ENCODE measurements at regions not wholly inside any gene's neighbourhood (a gene's known extent, or its start where the extent isn't known, plus 50 kb on each side); places are given as distances from the start of the nearest gene placed in this dataset.
"Not testable (repeated sequence)": the region's sequence is repeated elsewhere in the genome, so short reads cannot be mapped to it uniquely, and the experiment has no call there.

DNA sequence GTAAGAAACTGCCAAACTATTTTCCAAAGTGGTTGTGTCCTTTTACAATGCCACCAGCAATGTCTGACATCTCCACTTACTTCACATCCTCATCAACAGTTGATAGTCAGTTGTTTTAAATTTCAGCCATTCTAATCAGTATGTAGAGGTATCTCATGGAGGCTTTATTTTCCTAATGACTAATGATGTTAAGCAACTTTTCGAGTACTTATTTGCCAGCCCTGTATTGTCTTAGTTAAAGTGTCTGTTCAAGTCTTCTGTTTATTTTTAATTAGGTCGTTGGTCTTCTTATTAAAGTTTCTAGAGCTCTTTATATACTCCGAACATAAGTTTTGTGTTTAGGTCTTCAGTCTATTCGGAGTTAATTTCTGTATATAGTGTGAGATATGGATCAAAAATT lies 54.9 kb upstream of the NBPF12 start:
- not testable (repeated sequence) for ATAC-seq (ENCODE audit: insufficient number of reproducible peaks, low FRiP score, low read depth); H3K27ac ChIP-seq; H3K9me3 ChIP-seq; H3K27me3 ChIP-seq (replicated peaks; ENCODE audit: insufficient read depth); DNase-seq (ENCODE audit: low spot score); H3K36me3 ChIP-seq; H3K4me1 ChIP-seq (ENCODE audit: control insufficient read depth in 1 of 2, low read depth in 2 of 2); H3K4me3 ChIP-seq

DNA sequence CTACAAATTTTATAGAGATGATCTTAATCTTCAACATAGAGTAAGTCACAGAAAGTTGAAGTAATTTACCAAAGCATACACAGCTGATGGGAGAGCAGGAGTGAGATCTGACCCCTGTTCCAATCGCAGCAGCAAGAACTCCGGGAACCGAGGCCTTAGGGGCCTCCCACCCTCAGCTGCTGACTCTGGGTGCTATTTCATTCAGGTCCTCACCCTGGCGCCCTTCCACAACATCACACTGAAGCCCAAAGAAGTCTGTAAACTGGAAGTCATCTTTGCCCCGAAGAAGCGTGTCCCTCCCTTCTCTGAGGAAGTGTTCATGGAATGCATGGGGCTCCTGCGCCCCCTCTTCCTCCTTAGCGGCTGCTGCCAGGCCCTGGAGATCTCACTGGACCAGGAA lies 57.0 kb upstream of the NBPF12 start:
- not testable (repeated sequence) for H3K36me3 ChIP-seq; DNase-seq (ENCODE audit: low spot score); H3K4me3 ChIP-seq; ATAC-seq (ENCODE audit: insufficient number of reproducible peaks, low FRiP score, low read depth); H3K27ac ChIP-seq; H3K27me3 ChIP-seq (replicated peaks; ENCODE audit: insufficient read depth); H3K4me1 ChIP-seq (ENCODE audit: control insufficient read depth in 1 of 2, low read depth in 2 of 2); H3K9me3 ChIP-seq

DNA sequence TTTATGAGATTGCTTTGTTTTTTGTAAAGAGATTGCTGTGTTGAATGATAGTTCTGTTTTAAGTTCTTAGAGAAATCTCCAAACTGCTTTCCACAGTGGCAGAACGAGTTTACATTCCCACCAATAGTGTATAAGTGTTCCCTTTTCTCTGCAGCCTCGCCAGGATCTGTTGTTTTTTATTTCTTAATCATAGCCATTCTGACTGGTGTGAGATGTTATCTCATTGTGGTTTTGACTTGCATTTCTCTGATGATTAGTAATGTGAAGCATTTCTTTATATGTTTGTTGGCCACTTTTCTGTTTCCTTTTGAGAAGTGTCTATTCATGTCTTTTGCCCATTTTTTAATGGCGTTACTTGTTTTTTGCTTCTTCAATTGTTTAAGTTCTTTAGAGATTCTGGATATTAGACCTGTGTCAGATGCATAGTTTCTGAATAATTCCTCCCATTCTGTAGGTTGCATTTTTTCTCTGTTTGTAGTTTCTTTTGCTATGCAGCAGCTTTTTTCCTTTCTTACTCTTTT lies 74.3 kb upstream of the NBPF12 start:
- ATAC-seq (ENCODE audit: insufficient number of reproducible peaks, low FRiP score, low read depth); H3K4me1 ChIP-seq (ENCODE audit: control insufficient read depth in 1 of 2, low read depth in 2 of 2); H3K27ac ChIP-seq; DNase-seq (ENCODE audit: low spot score); H3K27me3 ChIP-seq (replicated peaks; ENCODE audit: insufficient read depth); H3K36me3 ChIP-seq; H3K9me3 ChIP-seq; H3K4me3 ChIP-seq: not testable (repeated sequence)

DNA sequence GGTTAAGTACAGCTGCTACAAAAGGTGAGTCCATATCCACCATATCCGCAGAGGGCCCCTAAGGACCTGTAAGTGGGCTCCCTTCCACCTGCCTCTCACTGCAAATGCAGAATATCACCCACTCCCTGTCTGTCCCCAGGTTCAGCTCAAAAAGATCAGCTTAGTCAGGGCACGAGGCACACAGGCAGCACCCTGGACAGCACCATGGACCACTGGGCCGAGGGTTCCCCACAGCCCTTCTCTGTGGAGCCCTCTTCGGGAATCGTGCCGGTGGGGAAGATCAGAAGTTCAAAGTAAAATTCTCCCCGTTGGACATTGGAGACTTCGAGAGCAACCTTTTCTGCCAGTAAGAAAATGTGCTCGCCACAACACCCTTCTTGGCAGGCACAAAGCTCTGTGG lies 85.0 kb upstream of the NBPF12 start:
- not testable (repeated sequence) for H3K27me3 ChIP-seq (replicated peaks; ENCODE audit: insufficient read depth); ATAC-seq (ENCODE audit: insufficient number of reproducible peaks, low FRiP score, low read depth); H3K4me1 ChIP-seq (ENCODE audit: control insufficient read depth in 1 of 2, low read depth in 2 of 2); H3K9me3 ChIP-seq; H3K4me3 ChIP-seq; H3K36me3 ChIP-seq; H3K27ac ChIP-seq; DNase-seq (ENCODE audit: low spot score)

DNA sequence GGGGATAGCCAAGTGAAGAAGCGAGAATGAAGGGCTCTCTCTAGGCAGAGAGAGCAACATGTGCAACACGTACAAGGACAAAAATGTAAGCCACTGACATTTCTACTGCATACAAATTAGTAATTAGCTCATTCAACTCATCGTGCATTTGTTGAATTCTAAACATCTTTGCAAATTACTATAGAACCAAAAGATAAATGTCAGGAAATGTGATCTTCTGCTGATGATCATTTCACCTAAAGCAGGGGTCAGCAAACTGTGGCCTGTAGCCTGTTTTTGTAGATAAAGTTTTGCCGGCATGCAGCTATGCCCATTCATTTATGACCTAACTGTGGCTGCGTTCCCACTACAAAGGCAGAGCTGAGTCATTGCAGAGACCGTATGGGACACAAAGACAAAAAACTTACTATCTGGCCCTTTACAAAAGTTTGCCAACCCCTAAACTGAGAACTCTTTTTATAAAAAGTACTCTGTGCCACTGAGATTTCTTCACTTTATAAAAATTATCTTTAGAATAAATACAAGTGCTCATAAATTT lies 87.7 kb upstream of the NBPF12 start:
- not testable (repeated sequence) for DNase-seq (ENCODE audit: low spot score); H3K36me3 ChIP-seq; H3K9me3 ChIP-seq; H3K27ac ChIP-seq; H3K27me3 ChIP-seq (replicated peaks; ENCODE audit: insufficient read depth); H3K4me1 ChIP-seq (ENCODE audit: control insufficient read depth in 1 of 2, low read depth in 2 of 2); H3K4me3 ChIP-seq; ATAC-seq (ENCODE audit: insufficient number of reproducible peaks, low FRiP score, low read depth)

DNA sequence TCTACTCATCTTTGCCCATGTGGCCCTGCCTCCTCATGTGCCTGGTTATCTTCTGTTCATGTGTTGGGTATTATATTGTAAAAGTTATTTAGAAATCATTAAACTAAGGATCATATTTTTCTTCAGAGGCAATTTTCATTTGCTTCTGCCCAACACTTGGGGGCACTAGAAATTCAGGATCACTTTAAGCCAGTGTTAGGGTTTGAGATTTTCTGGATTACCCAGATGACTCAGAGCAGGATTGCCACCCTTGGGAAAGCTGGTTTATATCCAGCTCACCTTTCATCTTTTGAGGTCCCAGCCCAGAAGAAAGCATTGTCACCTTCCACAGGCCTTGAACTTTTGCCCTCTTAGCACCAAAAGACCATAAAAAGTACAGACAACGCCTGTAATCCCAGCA lies 99.4 kb upstream of the NBPF12 start:
- H3K27me3 ChIP-seq (replicated peaks; ENCODE audit: insufficient read depth); H3K9me3 ChIP-seq; ATAC-seq (ENCODE audit: insufficient number of reproducible peaks, low FRiP score, low read depth); H3K4me1 ChIP-seq (ENCODE audit: control insufficient read depth in 1 of 2, low read depth in 2 of 2); H3K4me3 ChIP-seq; DNase-seq (ENCODE audit: low spot score); H3K27ac ChIP-seq; H3K36me3 ChIP-seq: not testable (repeated sequence)

DNA sequence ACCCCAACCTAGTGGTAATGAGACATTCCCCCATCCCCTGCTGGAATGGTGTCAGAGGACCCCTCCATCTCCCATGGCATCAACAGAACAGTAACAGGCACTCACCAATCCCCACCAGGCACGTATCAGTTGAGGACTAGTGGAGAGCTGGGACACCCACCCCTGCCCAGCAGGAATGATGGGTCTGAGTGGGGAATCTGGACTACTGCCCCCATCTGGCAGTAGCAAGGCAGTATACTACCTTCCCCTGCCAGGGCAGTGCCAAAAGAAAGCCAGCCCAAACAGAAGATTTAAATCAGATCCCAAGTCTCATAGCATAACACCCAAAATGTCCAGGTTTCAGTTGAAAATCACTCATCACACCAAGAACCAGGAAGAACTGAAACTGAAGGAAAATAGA lies 111.2 kb upstream of the NBPF12 start:
- not testable (repeated sequence) for ATAC-seq (ENCODE audit: insufficient number of reproducible peaks, low FRiP score, low read depth); H3K4me1 ChIP-seq (ENCODE audit: control insufficient read depth in 1 of 2, low read depth in 2 of 2); H3K9me3 ChIP-seq; H3K4me3 ChIP-seq; H3K27ac ChIP-seq; H3K36me3 ChIP-seq; DNase-seq (ENCODE audit: low spot score); H3K27me3 ChIP-seq (replicated peaks; ENCODE audit: insufficient read depth)

DNA sequence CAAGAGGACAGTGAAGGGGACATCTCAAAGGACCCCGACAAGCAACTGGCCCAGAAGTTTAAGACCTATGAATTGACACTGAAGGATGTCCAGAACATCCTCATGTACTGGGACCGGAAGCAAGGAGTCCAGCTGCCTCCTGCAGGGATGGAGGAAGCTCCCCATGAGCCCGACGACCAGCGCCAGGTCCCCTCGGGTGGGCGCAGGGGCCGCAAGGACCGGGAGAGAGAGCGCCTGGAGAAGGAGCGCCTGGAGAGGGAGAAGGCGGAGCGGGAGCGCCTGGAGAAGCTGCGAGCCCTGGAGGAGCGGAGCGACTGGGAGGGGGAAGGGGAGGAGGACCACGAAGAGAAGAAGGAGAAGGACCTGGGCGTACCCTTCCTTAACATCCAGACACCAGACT lies 143.9 kb upstream of the NBPF12 start:
- H3K27me3 ChIP-seq (replicated peaks; ENCODE audit: insufficient read depth); H3K4me3 ChIP-seq; ATAC-seq (ENCODE audit: insufficient number of reproducible peaks, low FRiP score, low read depth); H3K4me1 ChIP-seq (ENCODE audit: control insufficient read depth in 1 of 2, low read depth in 2 of 2); H3K27ac ChIP-seq; DNase-seq (ENCODE audit: low spot score); H3K36me3 ChIP-seq; H3K9me3 ChIP-seq: not testable (repeated sequence)

DNA sequence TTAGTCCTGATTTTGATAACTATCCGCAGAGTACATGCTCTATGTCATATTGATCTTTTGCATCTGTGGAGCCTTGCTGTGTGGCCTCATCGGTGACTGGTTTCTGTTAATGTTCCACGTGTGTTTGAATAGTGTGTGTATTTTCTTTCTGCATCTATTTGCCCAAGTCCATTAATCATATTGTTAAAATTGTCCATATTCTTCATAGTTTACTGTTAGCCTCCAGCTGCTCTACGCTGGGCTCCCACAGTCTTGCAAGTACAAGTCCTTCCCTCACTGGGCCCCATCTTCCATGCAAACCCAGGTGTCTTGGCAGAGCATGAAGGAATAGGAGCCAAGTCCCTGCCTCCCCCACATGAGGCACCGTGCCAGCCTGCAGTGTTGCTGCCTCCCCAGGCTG lies 145.4 kb upstream of the NBPF12 start:
- H3K9me3 ChIP-seq; H3K4me3 ChIP-seq; H3K27me3 ChIP-seq (replicated peaks; ENCODE audit: insufficient read depth); H3K27ac ChIP-seq; ATAC-seq (ENCODE audit: insufficient number of reproducible peaks, low FRiP score, low read depth); DNase-seq (ENCODE audit: low spot score); H3K4me1 ChIP-seq (ENCODE audit: control insufficient read depth in 1 of 2, low read depth in 2 of 2); H3K36me3 ChIP-seq: not testable (repeated sequence)

DNA sequence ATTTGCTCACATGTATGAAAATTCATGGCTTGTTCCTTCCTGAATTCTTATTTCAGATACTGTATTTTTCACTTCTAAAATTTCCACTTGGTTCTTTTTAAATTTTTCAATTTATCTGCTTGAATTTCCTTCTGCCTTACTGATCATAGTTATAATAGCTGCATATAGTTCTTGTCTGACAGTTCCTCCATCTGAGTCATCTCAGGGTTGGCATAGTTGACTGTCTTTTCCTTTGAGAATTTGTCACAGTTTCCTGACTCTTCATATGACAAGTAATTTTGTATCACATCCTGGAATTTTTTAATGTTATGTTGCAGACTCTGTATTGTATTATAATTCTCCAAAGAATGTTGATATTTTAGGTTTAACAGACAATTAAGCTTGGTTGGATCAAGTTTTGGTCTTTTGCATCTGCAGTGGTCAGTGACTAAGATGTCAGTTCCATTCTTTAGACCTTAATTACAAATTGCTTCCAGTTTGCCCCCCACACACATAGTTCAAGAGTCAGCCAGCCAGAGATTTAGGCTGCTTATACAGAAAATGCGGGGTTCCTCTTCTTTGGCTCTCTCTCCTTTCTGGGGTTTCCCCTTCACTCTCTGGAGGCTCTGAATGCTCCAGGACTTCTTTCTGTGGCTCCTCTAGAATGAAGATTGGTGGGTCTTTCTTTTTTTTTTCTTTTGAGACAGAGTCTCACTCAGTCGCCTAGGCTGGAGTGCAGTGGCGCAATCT lies 153.7 kb upstream of the NBPF12 start:
- not testable (repeated sequence) for H3K4me1 ChIP-seq (ENCODE audit: control insufficient read depth in 1 of 2, low read depth in 2 of 2); H3K27ac ChIP-seq; DNase-seq (ENCODE audit: low spot score); H3K4me3 ChIP-seq; H3K27me3 ChIP-seq (replicated peaks; ENCODE audit: insufficient read depth); H3K36me3 ChIP-seq; H3K9me3 ChIP-seq; ATAC-seq (ENCODE audit: insufficient number of reproducible peaks, low FRiP score, low read depth)

DNA sequence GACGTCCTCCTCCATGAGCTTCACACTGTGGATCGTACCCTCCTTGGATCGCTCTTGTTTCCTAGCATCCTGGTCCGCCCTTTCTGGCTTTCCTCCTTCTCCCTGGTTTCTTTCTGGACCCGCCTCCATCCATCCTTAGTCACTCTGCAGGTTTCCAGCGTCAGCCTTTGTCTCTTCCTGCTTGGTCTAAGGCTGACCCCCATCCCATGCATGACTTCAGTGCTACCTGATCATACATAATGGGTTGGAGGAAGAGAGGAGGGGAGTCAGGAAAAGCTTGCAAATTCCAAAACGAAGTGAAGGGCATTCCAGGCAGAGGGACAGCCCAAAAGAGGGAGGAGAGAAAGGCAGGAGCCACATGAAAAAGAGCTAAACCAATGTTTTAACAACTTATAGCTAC lies 156.9 kb upstream of the NBPF12 start:
- not testable (repeated sequence) for ATAC-seq (ENCODE audit: insufficient number of reproducible peaks, low FRiP score, low read depth)

DNA sequence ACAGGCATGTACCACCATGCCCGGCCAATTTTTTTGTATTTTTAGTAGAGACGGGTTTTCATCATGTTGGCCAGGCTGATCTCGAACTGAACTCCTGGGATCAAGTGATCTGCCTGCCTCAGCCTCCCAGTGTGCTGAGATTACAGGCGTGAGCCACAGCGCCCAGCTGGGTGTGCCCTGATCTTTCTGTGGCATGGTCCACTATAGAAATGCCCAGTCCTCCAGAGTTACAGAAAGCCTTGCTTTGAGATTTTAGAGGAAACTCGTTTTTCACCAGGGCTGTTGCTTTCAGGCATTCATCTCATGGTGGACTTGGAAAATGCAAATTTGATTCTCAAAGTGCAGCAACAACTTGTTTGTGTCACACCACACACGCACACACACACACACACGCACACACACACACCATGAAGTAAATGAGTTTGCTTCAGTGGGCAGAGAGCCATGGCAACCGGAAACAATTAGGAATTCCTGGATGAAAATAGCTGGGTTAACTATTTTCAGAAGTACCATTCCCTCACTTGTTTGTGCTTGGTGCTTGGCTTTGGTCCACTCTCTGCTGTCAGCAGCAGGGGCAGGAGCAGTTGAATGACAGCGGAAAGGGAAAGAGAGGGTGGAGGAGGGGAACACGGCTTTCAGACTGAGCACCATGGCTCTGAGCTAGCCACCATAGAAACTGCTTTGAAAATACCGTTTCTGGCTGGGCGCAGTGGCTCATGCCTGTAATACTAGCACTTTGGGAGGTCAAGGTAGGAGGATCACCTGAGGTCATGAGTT lies 160.1 kb upstream of the NBPF12 start:
- not testable (repeated sequence) for H3K4me1 ChIP-seq (ENCODE audit: control insufficient read depth in 1 of 2, low read depth in 2 of 2); H3K27me3 ChIP-seq (replicated peaks; ENCODE audit: insufficient read depth); H3K36me3 ChIP-seq; H3K4me3 ChIP-seq; H3K9me3 ChIP-seq
- peak; percentile 45 for ATAC-seq (ENCODE audit: insufficient number of reproducible peaks, low FRiP score, low read depth)
- peak overlapping the region in 1 of 2 donors; percentile 64 for H3K27ac ChIP-seq
- DNase-seq (ENCODE audit: low spot score) = peak; percentile 25

More for the DNA sequence above, 156.9 kb upstream of the NBPF12 start:
- H3K4me3 ChIP-seq; H3K27me3 ChIP-seq (replicated peaks; ENCODE audit: insufficient read depth); DNase-seq (ENCODE audit: low spot score); H3K27ac ChIP-seq; H3K4me1 ChIP-seq (ENCODE audit: control insufficient read depth in 1 of 2, low read depth in 2 of 2); H3K36me3 ChIP-seq; H3K9me3 ChIP-seq: not testable (repeated sequence)

All from thoracic aorta (tissue), 2 donors.